Muscle layer of colon (tissue), 2 donors: ENCODE measurements at regions not wholly inside any gene's neighbourhood (a gene's known extent, or its start where the extent isn't known, plus 50 kb on each side); places are given as distances from the start of the nearest gene placed in this dataset.

Experiments used
- H3K27ac ChIP-seq: one replicate; pipeline ENCODE4 v1.7.0; 2013; ENCODE audit warnings: low read depth, mild to moderate bottlenecking, low read length, moderate library complexity
- H3K27me3 ChIP-seq, 2 donors: one replicate each; pipeline ENCODE4 v1.7.0; 2013; ENCODE audit warnings: low read length in 2 of 2, mild to moderate bottlenecking in 2 of 2; ENCODE audit not compliant: insufficient read depth in 2 of 2, control insufficient read depth in 1 of 2
- H3K36me3 ChIP-seq: one replicate; pipeline ENCODE4 v1.7.0; 2013; ENCODE audit warnings: mild to moderate bottlenecking, low read length; ENCODE audit not compliant: insufficient read depth
- H3K4me1 ChIP-seq: one replicate; pipeline ENCODE4 v1.7.0; 2013; ENCODE audit warnings: mild to moderate bottlenecking, low read length; ENCODE audit not compliant: insufficient read depth
- H3K4me3 ChIP-seq, 2 donors: one replicate each; pipeline ENCODE4 v1.7.0; 2013; ENCODE audit warnings: low read length in 2 of 2, low read depth in 1 of 2, mild to moderate bottlenecking in 1 of 2, moderate library complexity in 1 of 2
- H3K9ac ChIP-seq: one replicate; pipeline ENCODE4 v1.7.0; 2013; ENCODE audit warnings: low read length
- H3K9me3 ChIP-seq: one replicate; pipeline ENCODE4 v1.7.0; 2013; ENCODE audit warnings: mild to moderate bottlenecking, low read length
- donor health status: abdominal sarcoma.
- donor health status: Adenocarcinoma of cecum.

- peak overlapping the region; percentile 21 for H3K27ac ChIP-seq
- H3K36me3 ChIP-seq: no peaks in the 10 kb centered on the region
- no peak overlapping the region for H3K4me3 ChIP-seq
- no peaks in the 10 kb centered on the region for H3K27me3 ChIP-seq
- H3K9me3 ChIP-seq: no peaks in the 10 kb centered on the region
- H3K4me1 ChIP-seq: peaks cover 28% of the 10 kb centered on the region
- H3K9ac ChIP-seq: no peak overlapping the region
Measured at GRCh38 chr6:150527100-150527499, 72.6 kb upstream of the PLEKHG1 start.

DNA sequence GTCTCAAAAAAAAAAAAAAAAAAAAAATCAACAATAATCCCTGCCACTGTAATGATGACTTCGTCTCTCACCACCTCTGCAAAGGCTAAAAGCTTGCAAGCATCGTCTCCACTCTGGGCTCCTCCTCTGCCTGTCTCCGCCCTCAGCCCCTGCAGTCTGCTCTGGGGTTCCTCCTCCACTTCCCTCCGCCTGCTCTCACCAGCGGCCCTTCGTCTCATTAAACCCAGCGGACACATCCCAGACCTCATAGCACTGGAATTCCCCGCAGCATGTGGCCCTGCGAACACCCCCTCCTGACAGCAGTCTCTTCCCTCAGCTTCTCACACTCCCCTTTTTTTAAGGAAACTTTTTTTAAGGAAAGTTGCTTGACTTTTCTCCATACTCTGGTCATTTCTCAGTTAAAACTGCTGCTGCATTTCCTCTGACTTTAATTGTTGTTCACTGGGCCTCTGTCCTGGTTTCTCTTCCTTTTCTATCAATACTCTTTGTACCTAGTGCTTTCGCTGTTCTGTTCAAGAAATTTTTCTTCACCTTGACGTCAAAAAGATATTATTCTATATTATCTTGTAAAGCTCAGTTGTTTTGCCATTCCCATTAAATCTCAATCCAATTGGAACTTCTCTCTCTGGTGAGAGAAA, 70.9 kb upstream of the PLEKHG1 start:
- Histone ChIP-seq H3K4me1 (peaks cover 28% of the 10 kb centered on the region), H3K36me3 (no peaks in the 10 kb centered on the region), H3K4me3 (no peak overlapping the region), H3K27ac (peak overlapping the region; percentile 53), H3K9me3 (no peaks in the 10 kb centered on the region), H3K9ac (no peak overlapping the region), H3K27me3 (no peaks in the 10 kb centered on the region)

DNA sequence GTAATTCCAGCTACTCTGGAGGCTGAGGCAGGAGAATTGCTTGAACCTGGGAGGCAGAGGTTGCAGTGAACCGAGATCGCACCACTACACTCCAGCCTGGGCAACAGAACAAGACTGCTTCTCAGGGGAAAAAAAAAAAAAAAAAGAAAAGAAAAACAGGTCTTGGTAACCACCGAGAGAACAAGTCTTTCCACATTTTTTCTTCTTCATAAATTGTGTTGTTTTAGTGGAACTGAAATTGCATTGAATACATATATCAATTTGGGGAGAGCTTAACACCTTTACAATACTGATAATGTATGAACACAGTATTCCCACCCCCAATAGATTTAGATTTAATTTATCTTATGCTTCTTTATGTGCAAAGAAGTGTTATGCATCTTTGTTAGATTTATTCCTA, 70.0 kb upstream of the PLEKHG1 start:
- Histone ChIP-seq H3K27me3 (no peaks in the 10 kb centered on the region), H3K27ac (no peak overlapping the region), H3K4me1 (peaks cover 28% of the 10 kb centered on the region), H3K9ac (no peak overlapping the region), H3K4me3 (no peak overlapping the region), H3K36me3 (no peaks in the 10 kb centered on the region), H3K9me3 (no peaks in the 10 kb centered on the region)

GRCh38 chr6:150531957-150532356, 67.7 kb upstream of the PLEKHG1 start:
- no peak overlapping the region for H3K27ac ChIP-seq
- H3K36me3 ChIP-seq: no peaks in the 10 kb centered on the region
- no peak overlapping the region for H3K9ac ChIP-seq
- no peak overlapping the region for H3K4me3 ChIP-seq
- H3K9me3 ChIP-seq: no peaks in the 10 kb centered on the region
- H3K27me3 ChIP-seq: no peaks in the 10 kb centered on the region
- H3K4me1 ChIP-seq: peaks cover 23% of the 10 kb centered on the region

GRCh38 chr6:150534553-150534952, 65.1 kb upstream of the PLEKHG1 start:
- no peak overlapping the region for H3K9ac ChIP-seq
- no peaks in the 10 kb centered on the region for H3K9me3 ChIP-seq
- peaks cover 11% of the 10 kb centered on the region for H3K4me1 ChIP-seq
- H3K27me3 ChIP-seq: no peaks in the 10 kb centered on the region
- no peaks in the 10 kb centered on the region for H3K36me3 ChIP-seq
- no peak overlapping the region for H3K27ac ChIP-seq
- no peak overlapping the region for H3K4me3 ChIP-seq

- H3K27ac ChIP-seq: no peak overlapping the region
- no peaks in the 10 kb centered on the region for H3K9me3 ChIP-seq
Measured at GRCh38 chr6:150535151-150535804, 64.4 kb upstream of the PLEKHG1 start.

GRCh38 chr6:150535818-150536220, 63.9 kb upstream of the PLEKHG1 start:
- H3K4me1 ChIP-seq: peaks cover 11% of the 10 kb centered on the region
- H3K9ac ChIP-seq: no peak overlapping the region
- no peak overlapping the region for H3K27ac ChIP-seq
- no peaks in the 10 kb centered on the region for H3K9me3 ChIP-seq
- no peak overlapping the region for H3K4me3 ChIP-seq
- H3K27me3 ChIP-seq: no peaks in the 10 kb centered on the region
- H3K36me3 ChIP-seq: no peaks in the 10 kb centered on the region

More at GRCh38 chr6:150535151-150535804, 64.4 kb upstream of the PLEKHG1 start:
- H3K36me3 ChIP-seq: no peaks in the 10 kb centered on the region
- no peaks in the 10 kb centered on the region for H3K27me3 ChIP-seq
- H3K4me1 ChIP-seq: peaks cover 11% of the 10 kb centered on the region
- no peak overlapping the region for H3K4me3 ChIP-seq
- no peak overlapping the region for H3K9ac ChIP-seq

- Histone ChIP-seq H3K9ac (no peak overlapping the region), H3K27me3 (no peaks in the 10 kb centered on the region), H3K9me3 (no peaks in the 10 kb centered on the region), H3K27ac (no peak overlapping the region), H3K4me3 (no peak overlapping the region), H3K4me1 (peaks cover 18% of the 10 kb centered on the region), H3K36me3 (no peaks in the 10 kb centered on the region)
Measured at GRCh38 chr6:150536835-150537234, 62.9 kb upstream of the PLEKHG1 start.

- Histone ChIP-seq H3K4me3 (no peak overlapping the region), H3K9me3 (no peaks in the 10 kb centered on the region), H3K27me3 (no peaks in the 10 kb centered on the region), H3K9ac (no peak overlapping the region), H3K4me1 (peaks cover 20% of the 10 kb centered on the region), H3K27ac (peak overlapping the region; percentile 12), H3K36me3 (no peaks in the 10 kb centered on the region)
Measured at GRCh38 chr6:150537491-150537890, 62.2 kb upstream of the PLEKHG1 start.

DNA sequence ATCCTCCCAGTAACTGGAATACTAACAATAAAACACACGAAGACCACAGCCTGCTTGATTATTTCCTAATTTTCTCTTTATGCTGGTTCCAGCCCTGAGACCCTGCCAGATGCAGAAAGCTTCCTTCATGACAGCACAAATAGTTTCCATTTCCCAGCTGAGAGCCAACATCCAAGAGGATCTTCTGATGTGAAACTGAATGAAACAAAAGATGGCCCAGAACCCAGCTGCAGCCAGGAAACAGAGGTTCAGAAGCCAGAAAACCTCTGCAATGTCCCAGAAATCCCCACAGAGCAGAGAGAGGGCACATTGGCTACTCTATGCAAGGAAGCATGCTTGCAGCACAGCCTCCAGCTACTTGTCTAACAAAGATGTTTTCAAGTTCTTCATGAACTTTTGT, 61.8 kb upstream of the PLEKHG1 start:
- Histone ChIP-seq H3K9ac (no peak overlapping the region), H3K27ac (peak overlapping the region; percentile 12), H3K4me3 (no peak overlapping the region), H3K36me3 (no peaks in the 10 kb centered on the region), H3K4me1 (peaks cover 20% of the 10 kb centered on the region), H3K27me3 (no peaks in the 10 kb centered on the region), H3K9me3 (no peaks in the 10 kb centered on the region)

DNA sequence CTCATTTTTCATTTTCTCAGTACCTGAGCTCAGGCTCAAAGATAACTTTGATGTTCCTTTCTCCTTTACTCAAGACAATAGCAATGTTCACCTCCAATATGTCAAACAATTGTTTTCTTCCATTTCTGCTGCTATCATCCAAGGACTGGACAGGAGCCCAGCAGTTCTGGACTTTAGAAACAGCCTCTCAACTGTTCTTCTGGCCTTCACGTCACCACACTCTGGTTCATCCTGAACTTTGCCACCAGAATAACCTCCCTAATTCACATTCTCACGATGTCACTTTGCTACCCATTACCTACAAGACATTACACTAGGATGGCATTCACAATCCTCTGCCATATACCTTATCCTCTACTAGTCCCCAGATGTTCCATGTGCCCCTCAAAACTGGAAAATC, 60.6 kb upstream of the PLEKHG1 start:
- Histone ChIP-seq H3K27ac (no peak overlapping the region), H3K36me3 (no peaks in the 10 kb centered on the region), H3K9me3 (no peaks in the 10 kb centered on the region), H3K9ac (no peak overlapping the region), H3K4me3 (no peak overlapping the region), H3K4me1 (peaks cover 20% of the 10 kb centered on the region), H3K27me3 (no peaks in the 10 kb centered on the region)

DNA sequence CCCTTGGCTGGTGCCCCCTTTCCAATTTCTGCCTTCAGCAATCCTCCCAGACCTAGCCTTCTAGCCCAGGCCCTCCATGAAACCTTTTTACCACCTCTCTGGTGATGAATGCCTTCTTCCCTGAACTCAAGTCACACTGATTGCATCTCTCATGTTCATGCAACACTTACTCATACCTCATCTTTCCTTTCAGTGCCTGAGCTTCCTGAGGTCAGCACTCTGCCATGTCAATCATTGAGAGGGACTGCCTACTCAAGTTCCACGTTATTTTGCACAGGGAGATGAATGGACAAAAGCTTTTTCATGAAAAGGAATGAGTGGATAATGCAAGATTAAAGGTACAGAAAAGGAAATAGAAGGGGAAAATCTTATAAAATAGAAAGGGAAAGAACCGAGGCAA, 60.1 kb upstream of the PLEKHG1 start:
- no peak overlapping the region for H3K27ac ChIP-seq
- H3K4me1 ChIP-seq: peaks cover 20% of the 10 kb centered on the region
- no peaks in the 10 kb centered on the region for H3K27me3 ChIP-seq

More for the DNA sequence above, 60.1 kb upstream of the PLEKHG1 start:
- Histone ChIP-seq H3K9ac (no peak overlapping the region), H3K9me3 (no peaks in the 10 kb centered on the region), H3K36me3 (no peaks in the 10 kb centered on the region), H3K4me3 (no peak overlapping the region)
